Ishikawa (cell line): ENCODE measurements at regions not wholly inside any gene's neighbourhood (a gene's known extent, or its start where the extent isn't known, plus 50 kb on each side); places are given as distances from the start of the nearest gene placed in this dataset.

Experiments
- CEBPB ChIP-seq: IDR thresholded peaks from 2 replicates; pipeline ENCODE4 v1.6.1; 2012
- CREB1 ChIP-seq: IDR thresholded peaks from 2 replicates; pipeline ENCODE4 v1.6.1; 2012; ENCODE audit warnings: low read depth
- EGR1 ChIP-seq: IDR thresholded peaks from 2 replicates; pipeline ENCODE4 v1.6.1; 2012
- EP300 ChIP-seq: IDR thresholded peaks from 2 replicates; pipeline ENCODE4 v1.6.1; 2012; ENCODE audit warnings: borderline replicate concordance
- FOXM1 ChIP-seq: IDR thresholded peaks from 2 replicates; pipeline ENCODE4 v1.6.1; 2012; ENCODE audit warnings: low read depth, borderline replicate concordance
- NFIC ChIP-seq: IDR thresholded peaks from 2 replicates; pipeline ENCODE4 v1.6.1; 2012
- RAD21 ChIP-seq: IDR thresholded peaks from 2 replicates; pipeline ENCODE4 v1.6.1; 2012; ENCODE audit warnings: low read depth
- TAF1 ChIP-seq: IDR thresholded peaks from 2 replicates; pipeline ENCODE4 v1.6.1; 2012; ENCODE audit warnings: low read depth, mild to moderate bottlenecking
- TCF12 ChIP-seq: IDR thresholded peaks from 2 replicates; pipeline ENCODE4 v1.6.1; 2012; ENCODE audit warnings: low read depth
- TEAD4 ChIP-seq: IDR thresholded peaks from 2 replicates; pipeline ENCODE4 v1.6.1; 2012
- YY1 ChIP-seq: IDR thresholded peaks from 2 replicates; pipeline ENCODE4 v1.6.1; 2012; ENCODE audit warnings: low read depth
- ZBTB7A ChIP-seq: IDR thresholded peaks from 2 replicates; pipeline ENCODE4 v1.6.1; 2012; ENCODE audit warnings: low read depth
- TF ChIP-seq, protein P1 (sequence below): IDR thresholded peaks from 2 replicates; pipeline ENCODE4 v1.6.1; 2012
- TF ChIP-seq, protein P2 (sequence below): IDR thresholded peaks from 2 replicates; pipeline ENCODE4 v1.6.1; 2012
- TF ChIP-seq, protein P3 (sequence below): IDR thresholded peaks from 2 replicates; pipeline ENCODE4 v1.6.1; 2012; ENCODE audit warnings: low read depth, mild to moderate bottlenecking

DNA sequence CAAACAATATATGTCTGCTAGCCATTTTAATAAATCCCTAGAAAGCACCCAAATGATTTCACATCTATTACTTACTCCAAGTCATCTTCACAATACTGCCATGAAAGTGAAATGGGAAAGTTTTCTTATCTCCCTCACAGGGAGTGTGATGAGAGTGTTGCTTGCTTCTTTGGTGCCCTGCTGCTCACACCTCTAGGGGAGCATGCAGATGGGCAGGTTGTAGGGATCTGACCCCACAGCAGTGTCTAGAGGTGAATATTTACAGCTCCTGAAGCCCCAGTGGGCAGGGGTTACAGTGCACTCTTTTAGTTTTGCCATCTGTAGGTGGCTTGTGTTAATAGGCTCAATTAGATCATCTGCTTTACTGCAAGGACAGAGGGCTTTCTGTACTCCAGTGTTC is 173.2 kb downstream of the GABRG2 start:
- TF ChIP-seq, protein P1, sequence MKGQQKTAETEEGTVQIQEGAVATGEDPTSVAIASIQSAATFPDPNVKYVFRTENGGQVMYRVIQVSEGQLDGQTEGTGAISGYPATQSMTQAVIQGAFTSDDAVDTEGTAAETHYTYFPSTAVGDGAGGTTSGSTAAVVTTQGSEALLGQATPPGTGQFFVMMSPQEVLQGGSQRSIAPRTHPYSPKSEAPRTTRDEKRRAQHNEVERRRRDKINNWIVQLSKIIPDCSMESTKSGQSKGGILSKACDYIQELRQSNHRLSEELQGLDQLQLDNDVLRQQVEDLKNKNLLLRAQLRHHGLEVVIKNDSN = no peak
- TF ChIP-seq TCF12 (no peak), FOXM1 (no peak), TEAD4 (no peak), CEBPB (no peak)

DNA sequence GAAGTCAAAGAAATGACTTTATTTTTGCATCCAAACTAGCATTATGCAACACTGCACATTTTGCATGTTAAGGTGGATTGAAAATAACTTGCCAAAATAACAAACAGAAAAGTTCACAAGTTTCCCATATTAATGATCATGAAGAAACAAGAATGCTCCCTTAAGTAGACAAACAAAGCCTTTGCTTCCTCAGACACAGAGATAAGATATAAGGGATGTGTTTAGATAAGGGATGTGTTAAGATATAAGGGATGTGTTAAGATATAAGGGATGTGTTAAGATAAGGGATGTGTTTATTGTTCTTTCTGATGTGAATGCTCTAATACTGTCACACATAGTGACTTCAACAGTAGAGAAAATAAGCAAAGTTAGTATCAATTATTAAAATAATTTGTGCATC is 174.8 kb downstream of the GABRG2 start:
- no peak for TF ChIP-seq TAF1
- TF ChIP-seq TEAD4 = no peak
- no peak for TF ChIP-seq EGR1
- no peak for TF ChIP-seq ZBTB7A
- TF ChIP-seq EP300 = no peak
- TF ChIP-seq, protein P1 = no peak
- TF ChIP-seq, protein P2, sequence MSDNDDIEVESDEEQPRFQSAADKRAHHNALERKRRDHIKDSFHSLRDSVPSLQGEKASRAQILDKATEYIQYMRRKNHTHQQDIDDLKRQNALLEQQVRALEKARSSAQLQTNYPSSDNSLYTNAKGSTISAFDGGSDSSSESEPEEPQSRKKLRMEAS = no peak

DNA sequence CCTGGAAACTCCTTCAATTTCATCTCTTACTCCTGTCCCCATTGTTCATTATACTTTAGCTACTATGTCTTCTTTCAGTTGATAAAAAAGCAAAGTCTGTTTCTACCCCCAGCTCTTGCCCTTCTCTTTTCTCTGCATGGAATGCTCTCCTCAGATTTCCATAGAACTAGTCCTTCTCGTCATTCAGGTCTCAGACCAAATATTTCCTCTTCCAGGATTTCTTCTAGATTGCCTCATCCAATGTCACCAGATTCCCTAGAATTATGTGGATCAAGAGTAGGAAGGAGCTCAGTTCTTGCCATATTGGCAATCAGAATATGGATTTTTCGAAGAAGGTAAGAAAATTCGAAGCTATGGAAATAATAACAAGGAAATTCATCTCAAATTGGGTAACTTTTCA is 176.1 kb downstream of the GABRG2 start:
- TF ChIP-seq FOXM1 (no peak), EP300 (no peak), TCF12 (no peak), ZBTB7A (no peak), TEAD4 (no peak), YY1 (no peak), EGR1 (no peak)
- TF ChIP-seq, protein P1 = no peak
- TF ChIP-seq, protein P2 = no peak

DNA sequence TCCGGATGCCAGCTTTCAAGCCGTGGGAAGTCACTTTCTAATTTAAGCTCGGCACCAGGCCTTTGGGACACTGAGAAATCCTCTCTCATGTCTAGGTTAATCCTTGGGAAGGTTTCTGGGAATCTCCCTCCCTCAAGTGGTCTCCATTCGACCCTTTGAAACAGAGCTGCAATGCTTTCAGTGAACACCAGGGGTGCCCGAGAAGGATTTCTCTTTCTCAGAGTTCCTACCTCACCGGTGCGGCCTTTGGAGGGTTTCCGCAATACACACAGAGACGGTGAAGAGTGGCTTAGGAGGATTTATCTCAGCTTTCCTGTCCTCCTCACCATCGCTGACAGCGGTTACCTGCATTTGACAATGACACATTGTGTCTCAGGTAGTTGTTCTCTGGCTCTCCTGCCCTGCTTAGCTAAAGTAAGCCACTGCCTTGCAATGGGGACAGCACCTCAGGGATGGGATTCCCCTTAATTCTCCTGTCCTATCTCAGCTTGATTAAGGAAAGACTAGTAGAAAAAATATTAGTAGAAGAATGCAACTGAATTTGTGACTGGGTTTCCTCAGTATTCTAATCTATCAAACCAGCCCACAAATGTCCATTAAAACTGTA is 180.6 kb downstream of the GABRG2 start:
- TF ChIP-seq NFIC (no peak), EP300 (no peak), RAD21 (no peak), TEAD4 (no peak), FOXM1 (no peak), TCF12 (no peak), EGR1 (no peak), CREB1 (no peak)
- TF ChIP-seq, protein P1 = no peak
- TF ChIP-seq, protein P2 = no peak

DNA sequence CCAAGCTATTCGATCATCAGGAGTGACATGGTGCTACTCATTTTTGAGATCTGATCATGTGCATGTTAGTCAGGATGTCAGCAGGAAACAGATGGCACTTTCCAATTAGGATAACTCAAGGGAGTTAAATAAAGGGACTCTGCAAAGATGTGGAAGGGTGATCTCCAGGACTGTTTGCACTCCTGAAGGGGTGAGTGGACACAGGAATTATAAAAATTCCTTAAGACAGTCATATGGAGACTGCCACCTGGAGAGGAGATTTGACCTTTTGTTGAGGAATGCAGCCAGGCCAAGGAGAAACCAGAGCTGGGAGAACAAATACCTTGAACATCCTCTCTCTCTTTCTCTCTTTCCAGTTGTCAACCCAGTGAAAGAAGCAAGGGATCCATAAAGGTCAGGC is 189.1 kb downstream of the GABRG2 start:
- TF ChIP-seq RAD21 = no peak
- no peak for TF ChIP-seq YY1
- no peak for TF ChIP-seq TAF1
- TF ChIP-seq, protein P3, sequence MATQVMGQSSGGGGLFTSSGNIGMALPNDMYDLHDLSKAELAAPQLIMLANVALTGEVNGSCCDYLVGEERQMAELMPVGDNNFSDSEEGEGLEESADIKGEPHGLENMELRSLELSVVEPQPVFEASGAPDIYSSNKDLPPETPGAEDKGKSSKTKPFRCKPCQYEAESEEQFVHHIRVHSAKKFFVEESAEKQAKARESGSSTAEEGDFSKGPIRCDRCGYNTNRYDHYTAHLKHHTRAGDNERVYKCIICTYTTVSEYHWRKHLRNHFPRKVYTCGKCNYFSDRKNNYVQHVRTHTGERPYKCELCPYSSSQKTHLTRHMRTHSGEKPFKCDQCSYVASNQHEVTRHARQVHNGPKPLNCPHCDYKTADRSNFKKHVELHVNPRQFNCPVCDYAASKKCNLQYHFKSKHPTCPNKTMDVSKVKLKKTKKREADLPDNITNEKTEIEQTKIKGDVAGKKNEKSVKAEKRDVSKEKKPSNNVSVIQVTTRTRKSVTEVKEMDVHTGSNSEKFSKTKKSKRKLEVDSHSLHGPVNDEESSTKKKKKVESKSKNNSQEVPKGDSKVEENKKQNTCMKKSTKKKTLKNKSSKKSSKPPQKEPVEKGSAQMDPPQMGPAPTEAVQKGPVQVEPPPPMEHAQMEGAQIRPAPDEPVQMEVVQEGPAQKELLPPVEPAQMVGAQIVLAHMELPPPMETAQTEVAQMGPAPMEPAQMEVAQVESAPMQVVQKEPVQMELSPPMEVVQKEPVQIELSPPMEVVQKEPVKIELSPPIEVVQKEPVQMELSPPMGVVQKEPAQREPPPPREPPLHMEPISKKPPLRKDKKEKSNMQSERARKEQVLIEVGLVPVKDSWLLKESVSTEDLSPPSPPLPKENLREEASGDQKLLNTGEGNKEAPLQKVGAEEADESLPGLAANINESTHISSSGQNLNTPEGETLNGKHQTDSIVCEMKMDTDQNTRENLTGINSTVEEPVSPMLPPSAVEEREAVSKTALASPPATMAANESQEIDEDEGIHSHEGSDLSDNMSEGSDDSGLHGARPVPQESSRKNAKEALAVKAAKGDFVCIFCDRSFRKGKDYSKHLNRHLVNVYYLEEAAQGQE = no peak
- no peak for TF ChIP-seq TCF12
- no peak for TF ChIP-seq TEAD4
- TF ChIP-seq, protein P1 = no peak
- no peak for TF ChIP-seq CEBPB

DNA sequence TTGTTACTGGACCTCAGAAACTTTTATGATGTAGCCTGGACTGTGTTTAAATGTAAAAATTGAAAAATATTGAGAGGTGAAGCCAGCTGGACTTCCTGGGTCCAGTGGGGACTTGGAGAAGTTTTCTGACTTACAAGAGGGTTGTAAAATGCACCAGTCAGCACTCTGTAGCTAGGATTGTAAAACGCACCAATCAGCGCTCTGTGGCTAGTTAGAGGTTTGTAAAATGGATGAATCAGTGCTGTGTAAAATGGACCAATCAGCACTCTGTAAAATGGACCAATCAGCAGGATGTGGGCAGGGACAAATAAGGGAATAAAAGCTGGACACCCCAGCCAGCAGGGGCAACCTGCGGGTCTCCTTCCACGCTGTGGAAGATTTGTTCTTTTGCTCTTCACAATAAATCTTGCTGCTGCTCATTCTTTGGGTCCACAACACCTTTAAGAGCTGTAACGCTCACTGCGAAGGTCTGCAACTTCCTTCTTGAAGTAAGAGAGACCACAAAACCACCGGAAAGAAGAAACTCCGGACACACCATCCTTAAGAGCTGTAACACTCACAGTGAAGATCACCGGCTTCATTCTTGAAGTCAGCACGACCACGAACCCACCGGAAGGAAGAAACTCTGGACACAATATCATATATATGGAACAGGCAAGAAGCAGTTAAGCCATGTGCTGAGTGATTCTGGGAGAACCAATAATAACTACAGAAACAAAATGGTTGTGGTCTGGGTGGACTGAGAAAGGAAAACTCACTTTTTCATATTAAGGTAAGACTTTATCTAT is 201.3 kb downstream of the GABRG2 start:
- TF ChIP-seq, protein P1 = no peak
- no peak for TF ChIP-seq EGR1
- TF ChIP-seq RAD21 = no peak
- TF ChIP-seq YY1 = no peak
- TF ChIP-seq TAF1 = no peak
- no peak for TF ChIP-seq CEBPB
- no peak for TF ChIP-seq ZBTB7A
- TF ChIP-seq, protein P2 = no peak
- TF ChIP-seq, protein P3 = no peak
- TF ChIP-seq FOXM1 = no peak
- TF ChIP-seq TCF12 = no peak
- TF ChIP-seq CREB1 = no peak
- TF ChIP-seq TEAD4 = no peak
- no peak for TF ChIP-seq EP300
- TF ChIP-seq NFIC = no peak
